ENCODE measurements at regions not wholly inside any gene's neighbourhood (a gene's known extent, or its start where the extent isn't known, plus 50 kb on each side); places are given as distances from the start of the nearest gene placed in this dataset.

DNA sequence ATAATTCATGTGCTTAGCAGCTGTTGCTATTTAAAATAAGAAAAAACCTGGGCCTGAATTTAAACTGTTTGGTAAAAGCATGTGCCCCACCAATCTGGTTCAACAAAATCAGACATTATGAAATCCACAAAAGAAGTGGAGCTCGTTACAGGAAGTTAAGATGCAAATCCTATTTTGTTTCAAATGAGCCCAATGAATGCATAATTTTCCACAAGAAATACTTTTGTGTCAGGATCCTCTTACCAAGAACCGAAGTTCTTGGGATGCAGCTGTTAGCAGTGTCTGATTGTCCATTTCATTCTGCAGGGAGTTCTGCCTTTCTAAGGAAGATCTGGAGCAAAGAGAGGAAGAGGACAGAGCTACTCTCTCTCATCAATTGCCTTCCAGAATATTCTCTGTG, 105.7 kb upstream of the RBBP6 start:
- TF ChIP-seq, protein P1, sequence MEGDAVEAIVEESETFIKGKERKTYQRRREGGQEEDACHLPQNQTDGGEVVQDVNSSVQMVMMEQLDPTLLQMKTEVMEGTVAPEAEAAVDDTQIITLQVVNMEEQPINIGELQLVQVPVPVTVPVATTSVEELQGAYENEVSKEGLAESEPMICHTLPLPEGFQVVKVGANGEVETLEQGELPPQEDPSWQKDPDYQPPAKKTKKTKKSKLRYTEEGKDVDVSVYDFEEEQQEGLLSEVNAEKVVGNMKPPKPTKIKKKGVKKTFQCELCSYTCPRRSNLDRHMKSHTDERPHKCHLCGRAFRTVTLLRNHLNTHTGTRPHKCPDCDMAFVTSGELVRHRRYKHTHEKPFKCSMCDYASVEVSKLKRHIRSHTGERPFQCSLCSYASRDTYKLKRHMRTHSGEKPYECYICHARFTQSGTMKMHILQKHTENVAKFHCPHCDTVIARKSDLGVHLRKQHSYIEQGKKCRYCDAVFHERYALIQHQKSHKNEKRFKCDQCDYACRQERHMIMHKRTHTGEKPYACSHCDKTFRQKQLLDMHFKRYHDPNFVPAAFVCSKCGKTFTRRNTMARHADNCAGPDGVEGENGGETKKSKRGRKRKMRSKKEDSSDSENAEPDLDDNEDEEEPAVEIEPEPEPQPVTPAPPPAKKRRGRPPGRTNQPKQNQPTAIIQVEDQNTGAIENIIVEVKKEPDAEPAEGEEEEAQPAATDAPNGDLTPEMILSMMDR (IDR thresholded peaks at IDR 0.05; ENCODE audit: extremely low read depth in 1 of 2, insufficient read depth in 1 of 2, low read depth in 1 of 2, low read length in 2 of 2): no peak
- TF ChIP-seq, protein P2, sequence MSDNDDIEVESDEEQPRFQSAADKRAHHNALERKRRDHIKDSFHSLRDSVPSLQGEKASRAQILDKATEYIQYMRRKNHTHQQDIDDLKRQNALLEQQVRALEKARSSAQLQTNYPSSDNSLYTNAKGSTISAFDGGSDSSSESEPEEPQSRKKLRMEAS (IDR thresholded peaks at IDR 0.05; ENCODE audit: insufficient read depth, insufficient read length): no peak
- TF ChIP-seq MYC (IDR thresholded peaks at IDR 0.05; ENCODE audit: low read depth, low read length) (no peak), POLR2AphosphoS5 (IDR thresholded peaks at IDR 0.05; ENCODE audit: insufficient read depth, low read depth, low read length) (no peak), POLR2A (IDR thresholded peaks at IDR 0.05; ENCODE audit: low read depth, low read length) (no peak), EZH2 (IDR thresholded peaks at IDR 0.05; ENCODE audit: borderline replicate concordance, low read depth, low read length, severe bottlenecking) (no peak), JUN (IDR thresholded peaks at IDR 0.05; ENCODE audit: borderline replicate concordance, insufficient read depth, insufficient read length, low read depth) (no peak)

Data from endothelial cell of umbilical vein (primary cell).